Smooth muscle cell (in vitro differentiated cells): ENCODE measurements at regions not wholly inside any gene's neighbourhood (a gene's known extent, or its start where the extent isn't known, plus 50 kb on each side); places are given as distances from the start of the nearest gene placed in this dataset.

Experiments used
- DNase-seq: peaks from one replicate; lab custom pipeline; 2025; ENCODE audit not compliant: unreplicated experiment; lab: John Stamatoyannopoulos, UW
- H2AFZ ChIP-seq: fragments of 200-600 bp; sonication (generic); 2 replicates; pipeline ENCODE4 v1.6.0; 2016; ENCODE audit warnings: antibody characterized with exemption, low read depth, mild to moderate bottlenecking
- H3F3A ChIP-seq: fragments of 200-600 bp; sonication (generic); 2 replicates; pipeline ENCODE4 v1.6.0; 2017; ENCODE audit warnings: antibody characterized with exemption, low read depth
- H3K27ac ChIP-seq: fragments of 200-600 bp; sonication (generic); 2 replicates; pipeline ENCODE4 v1.5.1; 2016; ENCODE audit warnings: low read depth, mild to moderate bottlenecking
- H3K27me3 ChIP-seq: fragments of 200-600 bp; sonication (generic); 2 replicates; pipeline ENCODE4 v1.6.1; 2016; ENCODE audit warnings: low read depth, mild to moderate bottlenecking
- H3K36me3 ChIP-seq: fragments of 200-600 bp; sonication (generic); 2 replicates; pipeline ENCODE4 v1.5.1; 2016; ENCODE audit warnings: low read depth
- H3K4me1 ChIP-seq: fragments of 200-600 bp; sonication (generic); 2 replicates; pipeline ENCODE4 v1.5.1; 2016; ENCODE audit warnings: low read depth
- H3K4me2 ChIP-seq: fragments of 200-600 bp; sonication (generic); 2 replicates; pipeline ENCODE4 v1.6.0; 2016; ENCODE audit warnings: mild to moderate bottlenecking
- H3K4me3 ChIP-seq: fragments of 200-600 bp; sonication (generic); 2 replicates; pipeline ENCODE4 v1.5.1; 2016; ENCODE audit warnings: mild to moderate bottlenecking
- H3K79me2 ChIP-seq: fragments of 200-600 bp; sonication (generic); 2 replicates; pipeline ENCODE4 v1.6.0; 2016; ENCODE audit warnings: low read depth, mild to moderate bottlenecking
- H3K9ac ChIP-seq: fragments of 200-600 bp; sonication (generic); 2 replicates; pipeline ENCODE4 v1.6.0; 2016; ENCODE audit warnings: low read depth
- H3K9me3 ChIP-seq: fragments of 200-600 bp; sonication (generic); replicated peaks from 2 replicates; pipeline ENCODE4 v1.5.1; 2016; ENCODE audit warnings: low read depth
- H4K20me1 ChIP-seq: fragments of 200-600 bp; sonication (generic); 2 replicates; pipeline ENCODE4 v1.6.0; 2016; ENCODE audit warnings: low read depth
- WGBS: methylation state at CpG from one replicate; pipeline ENCODE4 v1.1.7; 2016; ENCODE audit warnings: low lambda C conversion rate; 5-methylcytosine and 5-hydroxymethylcytosine counted together
- TF ChIP-seq, protein P1 (sequence below): fragments of 200-600 bp; sonication (generic); IDR thresholded peaks from 2 replicates; pipeline ENCODE4 v1.5.1; 2017; ENCODE audit warnings: borderline replicate concordance, mild to moderate bottlenecking, antibody characterized with exemption; ENCODE audit not compliant: insufficient read depth, poor library complexity, severe bottlenecking

DNA sequence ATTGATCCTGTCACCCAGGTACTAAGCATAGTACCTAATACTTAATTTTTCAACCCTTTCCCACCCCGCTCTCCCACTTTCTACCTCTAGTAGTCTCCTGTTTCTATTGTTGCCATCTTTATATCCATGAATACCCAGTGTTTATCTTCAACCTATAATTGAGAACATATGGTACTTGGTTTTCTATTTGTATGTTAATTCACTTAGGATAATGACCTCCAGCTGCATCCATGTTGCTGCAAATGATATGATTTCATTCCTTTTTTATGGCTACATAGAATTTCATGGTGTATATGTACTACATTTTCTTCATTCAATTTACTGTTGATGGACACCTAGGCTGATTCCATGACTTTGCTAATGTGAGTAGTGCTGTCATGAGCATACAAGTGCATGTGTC lies 547.3 kb upstream of the NOVA1 start:
- Histone ChIP-seq H3K36me3 (no peaks in the 10 kb centered on the region), H3K27ac (no peak overlapping the region), H3K9ac (no peak overlapping the region), H3K4me3 (no peak overlapping the region), H3K4me1 (no peaks in the 10 kb centered on the region), H3K27me3 (no peaks in the 10 kb centered on the region), H3F3A (no peaks in the 10 kb centered on the region), H3K4me2 (no peak overlapping the region), H3K9me3 (no peaks in the 10 kb centered on the region), H2AFZ (no peak overlapping the region), H4K20me1 (no peaks in the 10 kb centered on the region), H3K79me2 (no peaks in the 10 kb centered on the region)
- no peak for DNase-seq
- TF ChIP-seq, protein P1, sequence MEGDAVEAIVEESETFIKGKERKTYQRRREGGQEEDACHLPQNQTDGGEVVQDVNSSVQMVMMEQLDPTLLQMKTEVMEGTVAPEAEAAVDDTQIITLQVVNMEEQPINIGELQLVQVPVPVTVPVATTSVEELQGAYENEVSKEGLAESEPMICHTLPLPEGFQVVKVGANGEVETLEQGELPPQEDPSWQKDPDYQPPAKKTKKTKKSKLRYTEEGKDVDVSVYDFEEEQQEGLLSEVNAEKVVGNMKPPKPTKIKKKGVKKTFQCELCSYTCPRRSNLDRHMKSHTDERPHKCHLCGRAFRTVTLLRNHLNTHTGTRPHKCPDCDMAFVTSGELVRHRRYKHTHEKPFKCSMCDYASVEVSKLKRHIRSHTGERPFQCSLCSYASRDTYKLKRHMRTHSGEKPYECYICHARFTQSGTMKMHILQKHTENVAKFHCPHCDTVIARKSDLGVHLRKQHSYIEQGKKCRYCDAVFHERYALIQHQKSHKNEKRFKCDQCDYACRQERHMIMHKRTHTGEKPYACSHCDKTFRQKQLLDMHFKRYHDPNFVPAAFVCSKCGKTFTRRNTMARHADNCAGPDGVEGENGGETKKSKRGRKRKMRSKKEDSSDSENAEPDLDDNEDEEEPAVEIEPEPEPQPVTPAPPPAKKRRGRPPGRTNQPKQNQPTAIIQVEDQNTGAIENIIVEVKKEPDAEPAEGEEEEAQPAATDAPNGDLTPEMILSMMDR: no peak
- WGBS: 80% methylated on average over 1 of the region's 1 CpG

DNA sequence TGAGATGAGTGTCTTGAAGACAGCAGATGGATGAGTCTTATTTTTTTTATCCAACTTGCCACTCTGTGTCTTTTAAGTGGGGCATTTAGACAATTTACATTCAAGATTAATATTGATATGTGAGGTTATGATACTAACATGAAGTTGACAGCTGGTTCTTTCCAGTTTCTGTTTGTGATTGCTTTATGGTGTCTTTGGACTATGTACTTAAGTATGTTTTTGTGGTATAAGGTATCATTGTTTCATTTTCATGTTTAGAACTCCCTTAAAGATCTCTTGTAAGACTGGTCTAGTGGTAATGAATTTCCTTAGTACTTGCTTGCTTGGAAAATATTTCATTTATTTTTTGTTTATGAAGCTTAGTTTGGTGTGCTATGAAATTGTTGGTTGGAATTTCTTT lies 550.3 kb upstream of the NOVA1 start:
- Histone ChIP-seq H2AFZ (no peak overlapping the region), H3K4me1 (no peaks in the 10 kb centered on the region), H3K79me2 (no peaks in the 10 kb centered on the region), H3K9ac (no peak overlapping the region), H4K20me1 (no peaks in the 10 kb centered on the region), H3F3A (no peaks in the 10 kb centered on the region), H3K27ac (no peak overlapping the region), H3K27me3 (no peaks in the 10 kb centered on the region), H3K4me3 (no peak overlapping the region), H3K36me3 (no peaks in the 10 kb centered on the region), H3K9me3 (no peaks in the 10 kb centered on the region), H3K4me2 (no peak overlapping the region)
- DNase-seq: no peak
- TF ChIP-seq, protein P1: no peak

DNA sequence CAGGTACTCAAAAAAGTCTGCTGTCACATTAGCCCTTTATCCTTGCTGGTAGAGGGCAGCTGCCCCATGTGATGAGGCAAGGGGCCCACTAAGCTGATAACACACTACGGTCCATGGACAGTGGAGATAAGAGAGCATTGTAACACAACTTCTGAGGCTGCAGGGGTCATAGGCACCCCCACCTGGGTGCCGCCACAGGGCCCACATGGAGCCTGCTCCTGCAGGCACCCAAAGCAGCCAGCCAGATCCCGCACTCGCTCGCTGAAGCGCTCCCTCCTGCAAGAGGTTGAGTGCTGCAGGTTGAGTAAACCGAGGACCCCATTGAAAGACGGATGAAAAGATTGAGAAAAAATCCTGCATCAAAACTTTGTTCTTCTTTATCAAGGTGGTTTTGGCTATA lies 566.3 kb upstream of the NOVA1 start:
- Histone ChIP-seq H3K4me3 (no peak overlapping the region), H4K20me1 (no peaks in the 10 kb centered on the region), H3K4me1 (no peaks in the 10 kb centered on the region), H3K9me3 (no peaks in the 10 kb centered on the region), H3K36me3 (no peaks in the 10 kb centered on the region), H3K27me3 (no peaks in the 10 kb centered on the region), H3K27ac (no peak overlapping the region), H3K9ac (no peak overlapping the region), H3K4me2 (no peak overlapping the region), H3F3A (no peaks in the 10 kb centered on the region), H3K79me2 (no peaks in the 10 kb centered on the region), H2AFZ (no peak overlapping the region)
- DNase-seq: no peak
- TF ChIP-seq, protein P1: no peak
- 93% methylated on average over 8 of the region's 8 CpGs for WGBS

DNA sequence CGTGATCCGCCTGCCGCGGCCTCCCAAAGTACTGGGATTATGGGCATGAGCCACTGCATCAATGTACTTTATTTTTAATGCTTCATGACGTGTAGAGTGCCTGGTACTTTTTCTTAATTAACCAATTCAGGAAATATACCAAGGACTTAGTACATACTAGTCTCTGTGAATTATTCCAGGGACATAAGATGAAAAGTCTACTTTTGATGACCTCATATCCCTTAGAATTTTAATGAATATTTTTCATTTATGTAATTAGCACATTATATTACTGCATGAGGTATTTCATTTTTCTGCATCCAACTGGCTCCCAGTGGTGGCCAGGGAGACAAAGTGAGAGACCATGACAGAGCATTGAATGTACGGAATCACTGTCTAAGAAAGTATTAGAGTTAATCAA lies 577.7 kb upstream of the NOVA1 start:
- Histone ChIP-seq H4K20me1 (no peaks in the 10 kb centered on the region), H3K9ac (no peak overlapping the region), H3K27me3 (no peaks in the 10 kb centered on the region), H3K4me2 (no peak overlapping the region), H3K36me3 (no peaks in the 10 kb centered on the region), H3K4me1 (no peaks in the 10 kb centered on the region), H3K27ac (no peak overlapping the region), H3K9me3 (no peaks in the 10 kb centered on the region), H3F3A (no peaks in the 10 kb centered on the region), H2AFZ (no peak overlapping the region), H3K79me2 (no peaks in the 10 kb centered on the region), H3K4me3 (no peak overlapping the region)
- WGBS: 86% methylated on average over 6 of the region's 6 CpGs
- TF ChIP-seq, protein P1: no peak
- DNase-seq: no peak
